SK-N-SH (cell line): ENCODE measurements at regions not wholly inside any gene's neighbourhood (a gene's known extent, or its start where the extent isn't known, plus 50 kb on each side); places are given as distances from the start of the nearest gene placed in this dataset.

Source experiments
- CHD2 ChIP-seq: fragments of 150-350 bp; IDR thresholded peaks from 2 replicates; pipeline ENCODE4 v1.6.1; 2018; ENCODE audit warnings: low read length; ENCODE audit not compliant: partially characterized antibody
- ELF1 ChIP-seq: IDR thresholded peaks from 2 replicates; pipeline ENCODE4 v1.4.0; 2012
- NFIC ChIP-seq: IDR thresholded peaks from 2 replicates; pipeline ENCODE4 v1.4.0; 2012; ENCODE audit warnings: borderline replicate concordance
- POLR2AphosphoS5 ChIP-seq: IDR thresholded peaks from 2 replicates; pipeline ENCODE4 v1.6.1; 2012; ENCODE audit warnings: low read depth, low read length
- RCOR1 ChIP-seq: fragments of 150-350 bp; IDR thresholded peaks from 2 replicates; pipeline ENCODE4 v1.6.1; 2017; ENCODE audit warnings: antibody characterized with exemption, low read length
- TAF1 ChIP-seq: IDR thresholded peaks from 2 replicates; pipeline ENCODE4 v1.6.1; 2012; ENCODE audit warnings: low read depth, mild to moderate bottlenecking, low read length, moderate library complexity, borderline replicate concordance
- TF ChIP-seq, protein P1 (sequence below): fragments of 150-350 bp; IDR thresholded peaks from 2 replicates; pipeline ENCODE4 v1.6.1; 2017; ENCODE audit warnings: antibody characterized with exemption, low read length, low read depth, borderline replicate concordance
- TF ChIP-seq, protein P2 (sequence below): fragments of 200-600 bp; sonication (generic); IDR thresholded peaks from 2 replicates; pipeline ENCODE4 v1.6.1; 2017; ENCODE audit warnings: antibody characterized with exemption, mild to moderate bottlenecking, moderate library complexity

DNA sequence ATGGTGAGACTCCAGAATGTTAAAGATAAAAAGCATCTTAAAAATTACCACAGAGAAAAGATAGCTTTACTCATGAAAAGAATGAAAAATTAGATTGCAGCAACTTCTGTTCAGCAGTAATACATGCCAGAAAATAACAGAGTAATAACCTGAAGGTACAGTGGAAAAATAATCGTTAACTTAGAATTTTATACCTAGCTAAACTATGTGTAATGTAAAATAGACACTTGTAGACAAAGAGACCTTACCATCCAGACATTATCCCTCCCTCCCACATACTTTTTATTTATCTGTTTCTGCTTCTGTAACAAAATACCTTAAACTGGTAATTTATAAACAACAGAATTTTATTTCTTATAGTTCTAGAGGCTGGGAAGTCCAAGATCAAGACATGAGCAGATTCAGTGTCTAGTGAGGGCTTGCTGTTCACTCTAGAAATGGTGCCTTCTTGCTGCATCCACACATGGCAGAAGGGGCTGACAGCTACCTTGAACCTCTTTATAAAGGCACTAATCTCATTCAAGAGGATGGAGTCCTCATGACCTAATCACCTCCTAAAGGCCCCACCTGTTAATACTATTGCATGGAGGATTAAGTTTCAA lies 90.7 kb downstream of the COL6A6 start:
- TF ChIP-seq NFIC (no peak), ELF1 (no peak), POLR2AphosphoS5 (no peak), RCOR1 (no peak), CHD2 (no peak), TAF1 (no peak)
- TF ChIP-seq, protein P1, sequence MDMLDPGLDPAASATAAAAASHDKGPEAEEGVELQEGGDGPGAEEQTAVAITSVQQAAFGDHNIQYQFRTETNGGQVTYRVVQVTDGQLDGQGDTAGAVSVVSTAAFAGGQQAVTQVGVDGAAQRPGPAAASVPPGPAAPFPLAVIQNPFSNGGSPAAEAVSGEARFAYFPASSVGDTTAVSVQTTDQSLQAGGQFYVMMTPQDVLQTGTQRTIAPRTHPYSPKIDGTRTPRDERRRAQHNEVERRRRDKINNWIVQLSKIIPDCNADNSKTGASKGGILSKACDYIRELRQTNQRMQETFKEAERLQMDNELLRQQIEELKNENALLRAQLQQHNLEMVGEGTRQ, result no peak
- TF ChIP-seq, protein P2, sequence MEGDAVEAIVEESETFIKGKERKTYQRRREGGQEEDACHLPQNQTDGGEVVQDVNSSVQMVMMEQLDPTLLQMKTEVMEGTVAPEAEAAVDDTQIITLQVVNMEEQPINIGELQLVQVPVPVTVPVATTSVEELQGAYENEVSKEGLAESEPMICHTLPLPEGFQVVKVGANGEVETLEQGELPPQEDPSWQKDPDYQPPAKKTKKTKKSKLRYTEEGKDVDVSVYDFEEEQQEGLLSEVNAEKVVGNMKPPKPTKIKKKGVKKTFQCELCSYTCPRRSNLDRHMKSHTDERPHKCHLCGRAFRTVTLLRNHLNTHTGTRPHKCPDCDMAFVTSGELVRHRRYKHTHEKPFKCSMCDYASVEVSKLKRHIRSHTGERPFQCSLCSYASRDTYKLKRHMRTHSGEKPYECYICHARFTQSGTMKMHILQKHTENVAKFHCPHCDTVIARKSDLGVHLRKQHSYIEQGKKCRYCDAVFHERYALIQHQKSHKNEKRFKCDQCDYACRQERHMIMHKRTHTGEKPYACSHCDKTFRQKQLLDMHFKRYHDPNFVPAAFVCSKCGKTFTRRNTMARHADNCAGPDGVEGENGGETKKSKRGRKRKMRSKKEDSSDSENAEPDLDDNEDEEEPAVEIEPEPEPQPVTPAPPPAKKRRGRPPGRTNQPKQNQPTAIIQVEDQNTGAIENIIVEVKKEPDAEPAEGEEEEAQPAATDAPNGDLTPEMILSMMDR, result no peak
